Ascending aorta (tissue), 2 donors: ENCODE measurements at regions not wholly inside any gene's neighbourhood (a gene's known extent, or its start where the extent isn't known, plus 50 kb on each side); places are given as distances from the start of the nearest gene placed in this dataset.

ENCODE experiments used
- DNase-seq, 2 donors: peaks; one replicate each; pipeline ENCODE4 v3.0.0-alpha.2; 2019; ENCODE audit warnings: low spot score in 2 of 2
- H3K27ac ChIP-seq, 2 donors: fragments of 200-600 bp; sonication (generic); one replicate each; pipeline ENCODE4 v1.5.1; 2016 to 2017; ENCODE audit warnings: mild to moderate bottlenecking in 1 of 2
- H3K27me3 ChIP-seq: fragments of 200-600 bp; sonication (generic); one replicate; pipeline ENCODE4 v1.5.1; 2017
- H3K36me3 ChIP-seq, 2 donors: fragments of 200-600 bp; sonication (generic); one replicate each; pipeline ENCODE4 v1.5.1; 2016
- H3K4me1 ChIP-seq, 2 donors: fragments of 200-600 bp; sonication (generic); one replicate each; pipeline ENCODE4 v1.5.1; 2016 to 2017; ENCODE audit warnings: mild to moderate bottlenecking in 1 of 2
- H3K4me3 ChIP-seq, 2 donors: fragments of 200-600 bp; sonication (generic); one replicate each; pipeline ENCODE4 v1.5.1; 2016 to 2017; ENCODE audit warnings: mild to moderate bottlenecking in 1 of 2
- H3K9me3 ChIP-seq, 2 donors: fragments of 200-600 bp; sonication (generic); one replicate each; pipeline ENCODE4 v1.5.1; 2016
- CTCF ChIP-seq, 3 experiments: fragments of 200-600 bp in 2 of 3; fragments of 450-650 bp in 1 of 3; sonication (generic) in 2 of 3; IDR thresholded peaks; one replicate each; pipeline ENCODE4 v1.5.1; 2016 to 2019; ENCODE audit warnings: antibody characterized with exemption in 3 of 3, mild to moderate bottlenecking in 1 of 3, moderate library complexity in 1 of 3
- intact Hi-C: fragments of 100-400 bp; cut with DNase I; formaldehyde crosslinking; loops from one replicate; pipeline ENCODE4 v1.15.1; 2023

- intact Hi-C loops: no loop called here
- Histone ChIP-seq H3K27me3 (no peaks in the 10 kb centered on the region), H3K4me1 (peaks cover 3 to 14% of the 10 kb centered on the region in 2 donors), H3K9me3 (peaks cover 0 to 5% of the 10 kb centered on the region in 2 donors), H3K4me3 (no peak overlapping the region), H3K36me3 (no peaks in the 10 kb centered on the region), H3K27ac (no peak overlapping the region)
- no peak for TF ChIP-seq CTCF (IDR thresholded peaks at IDR 0.05)
- DNase-seq: no peak
Measured at GRCh38 chr18:56042915-56043536, 455.0 kb upstream of the TCF4 start.

GRCh38 chr18:56038171-56039030 lies 450.4 kb upstream of the TCF4 start:
- TF ChIP-seq CTCF (IDR thresholded peaks at IDR 0.05): no peak
- H3K4me1 ChIP-seq: peaks cover 1 to 5% of the 10 kb centered on the region in 2 donors
- intact Hi-C loops: no loop called here

GRCh38 chr18:56036741-56037140 lies 448.7 kb upstream of the TCF4 start:
- no peaks in the 10 kb centered on the region for H3K36me3 ChIP-seq
- H3K9me3 ChIP-seq: no peaks in the 10 kb centered on the region
- intact Hi-C loops: no loop called here
- no peak for TF ChIP-seq CTCF (IDR thresholded peaks at IDR 0.05)
- DNase-seq: no peak
- no peaks in the 10 kb centered on the region for H3K27me3 ChIP-seq
- H3K4me3 ChIP-seq: no peak overlapping the region
- H3K4me1 ChIP-seq: peaks cover 0 to 3% of the 10 kb centered on the region in 2 donors
- H3K27ac ChIP-seq: no peak overlapping the region

More at GRCh38 chr18:56038171-56039030, 450.4 kb upstream of the TCF4 start:
- Histone ChIP-seq H3K27ac (no peak overlapping the region), H3K4me3 (no peak overlapping the region), H3K27me3 (no peaks in the 10 kb centered on the region), H3K36me3 (no peaks in the 10 kb centered on the region), H3K9me3 (no peaks in the 10 kb centered on the region)
- no peak for DNase-seq

GRCh38 chr18:56035546-56035945 lies 447.6 kb upstream of the TCF4 start:
- DNase-seq: no peak
- H3K9me3 ChIP-seq: no peaks in the 10 kb centered on the region
- intact Hi-C loops: no loop called here
- H3K4me3 ChIP-seq: no peak overlapping the region
- H3K36me3 ChIP-seq: no peaks in the 10 kb centered on the region
- no peaks in the 10 kb centered on the region for H3K4me1 ChIP-seq
- H3K27me3 ChIP-seq: no peaks in the 10 kb centered on the region
- no peak overlapping the region for H3K27ac ChIP-seq
- TF ChIP-seq CTCF (IDR thresholded peaks at IDR 0.05): no peak

GRCh38 chr18:56034949-56035348 lies 447.0 kb upstream of the TCF4 start:
- H3K4me1 ChIP-seq: no peaks in the 10 kb centered on the region
- no peak overlapping the region for H3K27ac ChIP-seq
- H3K27me3 ChIP-seq: no peaks in the 10 kb centered on the region
- intact Hi-C loops: no loop called here
- no peaks in the 10 kb centered on the region for H3K9me3 ChIP-seq
- H3K36me3 ChIP-seq: no peaks in the 10 kb centered on the region
- DNase-seq: no peak
- TF ChIP-seq CTCF (IDR thresholded peaks at IDR 0.05): no peak
- H3K4me3 ChIP-seq: no peak overlapping the region
